Muscle layer of colon (tissue), 2 donors: ENCODE measurements at regions not wholly inside any gene's neighbourhood (a gene's known extent, or its start where the extent isn't known, plus 50 kb on each side); places are given as distances from the start of the nearest gene placed in this dataset.

Experiments used
- H3K27ac ChIP-seq: one replicate; pipeline ENCODE4 v1.7.0; 2013; ENCODE audit warnings: low read depth, mild to moderate bottlenecking, low read length, moderate library complexity
- H3K27me3 ChIP-seq, 2 donors: one replicate each; pipeline ENCODE4 v1.7.0; 2013; ENCODE audit warnings: low read length in 2 of 2, mild to moderate bottlenecking in 2 of 2; ENCODE audit not compliant: insufficient read depth in 2 of 2, control insufficient read depth in 1 of 2
- H3K36me3 ChIP-seq: one replicate; pipeline ENCODE4 v1.7.0; 2013; ENCODE audit warnings: mild to moderate bottlenecking, low read length; ENCODE audit not compliant: insufficient read depth
- H3K4me1 ChIP-seq: one replicate; pipeline ENCODE4 v1.7.0; 2013; ENCODE audit warnings: mild to moderate bottlenecking, low read length; ENCODE audit not compliant: insufficient read depth
- H3K4me3 ChIP-seq, 2 donors: one replicate each; pipeline ENCODE4 v1.7.0; 2013; ENCODE audit warnings: low read length in 2 of 2, low read depth in 1 of 2, mild to moderate bottlenecking in 1 of 2, moderate library complexity in 1 of 2
- H3K9ac ChIP-seq: one replicate; pipeline ENCODE4 v1.7.0; 2013; ENCODE audit warnings: low read length
- H3K9me3 ChIP-seq: one replicate; pipeline ENCODE4 v1.7.0; 2013; ENCODE audit warnings: mild to moderate bottlenecking, low read length
- donor health status: abdominal sarcoma.
- donor health status: Adenocarcinoma of cecum.

DNA sequence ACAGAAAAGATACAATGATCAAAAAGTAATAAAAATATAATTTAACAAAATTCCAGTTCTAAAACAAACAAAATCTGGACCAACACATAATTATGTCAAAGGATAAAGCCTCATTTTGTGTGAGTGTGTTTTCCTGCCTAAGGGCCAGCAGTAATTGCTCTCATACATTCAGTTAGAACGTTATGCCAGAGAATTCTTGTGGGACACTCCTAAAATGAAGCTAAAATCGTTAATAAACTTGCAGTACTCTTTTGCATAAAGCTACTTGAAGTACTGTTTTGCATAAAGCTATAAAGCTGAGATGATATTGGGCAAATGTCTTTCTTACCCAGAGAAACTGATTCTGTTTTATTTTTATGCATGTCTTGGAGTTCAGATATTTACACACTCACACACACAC, 1072.3 kb downstream of the MAT2B start:
- H3K36me3 ChIP-seq: no peaks in the 10 kb centered on the region
- no peaks in the 10 kb centered on the region for H3K4me1 ChIP-seq
- no peak overlapping the region for H3K27ac ChIP-seq

DNA sequence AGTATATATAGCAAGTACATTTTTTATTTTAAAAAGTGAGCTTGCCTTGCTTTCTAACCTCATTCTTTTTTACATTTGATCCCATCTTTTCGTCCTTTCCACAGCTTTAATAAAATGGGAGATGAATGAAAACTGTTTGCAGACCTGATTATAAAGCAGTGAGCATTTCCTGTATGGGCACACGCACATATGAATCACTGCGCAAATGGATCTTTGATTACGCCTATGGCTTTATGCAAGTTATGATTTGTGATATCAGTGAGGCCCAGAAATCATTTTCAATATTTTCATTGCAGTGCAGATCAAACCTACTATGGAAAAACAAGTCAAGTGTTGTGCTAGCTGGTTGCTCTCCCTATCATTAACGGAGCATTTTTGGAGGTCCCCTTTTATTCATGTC, 1073.0 kb downstream of the MAT2B start:
- Histone ChIP-seq H3K4me1 (no peaks in the 10 kb centered on the region), H3K27me3 (no peaks in the 10 kb centered on the region), H3K27ac (no peak overlapping the region), H3K4me3 (no peak overlapping the region), H3K9me3 (no peaks in the 10 kb centered on the region), H3K9ac (no peak overlapping the region), H3K36me3 (no peaks in the 10 kb centered on the region)

More for the DNA sequence above, 1072.3 kb downstream of the MAT2B start:
- Histone ChIP-seq H3K27me3 (no peaks in the 10 kb centered on the region), H3K9ac (no peak overlapping the region), H3K4me3 (no peak overlapping the region), H3K9me3 (no peaks in the 10 kb centered on the region)

DNA sequence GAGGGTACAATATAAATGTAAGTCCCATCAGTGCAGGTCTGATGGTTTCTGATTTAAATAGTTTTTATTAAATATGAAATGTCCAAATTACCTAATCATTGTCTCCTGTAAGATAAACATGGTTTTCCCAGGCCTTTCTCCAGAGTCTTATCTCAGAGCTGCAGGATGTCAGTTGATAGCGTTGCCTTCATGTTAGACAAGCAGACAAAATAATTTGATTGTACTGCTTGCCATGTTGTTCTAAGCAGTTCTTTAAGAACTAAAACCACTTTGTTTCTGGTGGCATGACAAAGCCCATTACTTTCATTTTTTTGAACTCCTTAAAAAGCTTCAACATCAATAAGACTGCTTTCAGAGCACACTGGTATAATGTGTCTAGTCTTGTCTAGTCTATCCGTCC, 1073.5 kb downstream of the MAT2B start:
- H3K4me3 ChIP-seq: no peak overlapping the region
- H3K4me1 ChIP-seq: no peaks in the 10 kb centered on the region
- H3K27me3 ChIP-seq: no peaks in the 10 kb centered on the region
- no peak overlapping the region for H3K9ac ChIP-seq
- no peak overlapping the region for H3K27ac ChIP-seq
- no peaks in the 10 kb centered on the region for H3K9me3 ChIP-seq
- no peaks in the 10 kb centered on the region for H3K36me3 ChIP-seq

DNA sequence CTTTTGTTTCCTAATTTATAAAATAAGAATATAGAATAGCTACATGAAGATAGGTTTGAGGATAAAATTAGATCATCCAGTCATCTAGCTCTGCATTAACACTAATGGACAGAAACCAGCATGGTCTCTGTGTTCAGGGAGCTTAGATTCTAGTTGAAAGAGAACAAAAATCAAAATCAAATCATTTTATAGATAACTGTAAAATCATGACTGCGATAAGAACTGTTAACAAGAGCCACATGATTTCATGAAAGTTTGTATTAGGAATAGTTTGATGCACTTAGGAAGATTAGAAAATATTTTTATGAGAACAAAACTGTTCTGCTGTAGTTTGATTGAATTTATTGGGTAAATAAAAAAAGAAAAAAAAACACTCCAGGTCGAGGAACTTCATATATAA, 1074.7 kb downstream of the MAT2B start:
- H3K9ac ChIP-seq: no peak overlapping the region
- no peaks in the 10 kb centered on the region for H3K9me3 ChIP-seq
- H3K27me3 ChIP-seq: no peaks in the 10 kb centered on the region
- H3K4me1 ChIP-seq: no peaks in the 10 kb centered on the region
- no peak overlapping the region for H3K4me3 ChIP-seq
- H3K27ac ChIP-seq: no peak overlapping the region
- no peaks in the 10 kb centered on the region for H3K36me3 ChIP-seq

DNA sequence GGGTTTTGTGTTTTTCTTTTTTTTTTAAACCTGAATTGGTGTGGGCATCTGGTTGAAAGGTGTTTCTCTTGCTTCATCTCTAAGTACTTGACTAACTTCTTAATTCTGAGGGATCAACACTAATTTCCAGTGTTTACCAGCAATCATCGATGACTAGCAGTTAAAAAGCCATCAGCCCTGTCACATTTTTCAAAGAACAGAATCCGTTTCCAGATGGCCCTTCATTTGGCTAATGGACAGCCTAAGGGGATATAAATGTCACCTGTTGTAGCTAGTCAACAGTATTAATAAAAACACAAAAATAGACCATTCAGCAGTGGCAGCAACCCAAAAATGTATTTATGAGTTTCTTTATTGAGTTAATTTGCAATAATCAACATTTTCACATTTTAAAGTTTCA, 1076.5 kb downstream of the MAT2B start:
- H3K4me3 ChIP-seq: no peak overlapping the region
- no peaks in the 10 kb centered on the region for H3K36me3 ChIP-seq
- H3K27ac ChIP-seq: no peak overlapping the region
- H3K9me3 ChIP-seq: no peaks in the 10 kb centered on the region
- no peaks in the 10 kb centered on the region for H3K4me1 ChIP-seq
- no peak overlapping the region for H3K9ac ChIP-seq
- no peaks in the 10 kb centered on the region for H3K27me3 ChIP-seq

DNA sequence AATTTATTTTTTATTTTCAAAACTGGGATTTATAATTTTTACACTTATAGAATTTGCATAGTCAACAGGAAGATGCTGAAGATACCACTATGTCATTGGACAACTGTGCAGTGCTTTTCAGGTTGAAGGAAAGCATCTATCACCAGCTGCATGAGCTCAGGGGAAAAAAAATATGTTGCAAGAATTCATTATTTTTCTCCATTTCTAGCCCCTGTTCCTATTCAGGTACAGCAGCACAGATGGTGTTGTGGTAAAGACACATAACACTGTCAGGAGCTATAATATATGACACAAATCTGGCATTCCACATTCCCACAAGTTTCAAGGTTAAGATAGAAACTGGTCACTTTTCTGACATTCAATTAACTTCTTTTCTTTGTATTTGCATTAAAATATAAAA, 1088.6 kb downstream of the MAT2B start:
- Histone ChIP-seq H3K9me3 (no peaks in the 10 kb centered on the region), H3K27me3 (no peaks in the 10 kb centered on the region), H3K36me3 (no peaks in the 10 kb centered on the region), H3K4me1 (no peaks in the 10 kb centered on the region), H3K9ac (no peak overlapping the region), H3K4me3 (no peak overlapping the region), H3K27ac (no peak overlapping the region)

DNA sequence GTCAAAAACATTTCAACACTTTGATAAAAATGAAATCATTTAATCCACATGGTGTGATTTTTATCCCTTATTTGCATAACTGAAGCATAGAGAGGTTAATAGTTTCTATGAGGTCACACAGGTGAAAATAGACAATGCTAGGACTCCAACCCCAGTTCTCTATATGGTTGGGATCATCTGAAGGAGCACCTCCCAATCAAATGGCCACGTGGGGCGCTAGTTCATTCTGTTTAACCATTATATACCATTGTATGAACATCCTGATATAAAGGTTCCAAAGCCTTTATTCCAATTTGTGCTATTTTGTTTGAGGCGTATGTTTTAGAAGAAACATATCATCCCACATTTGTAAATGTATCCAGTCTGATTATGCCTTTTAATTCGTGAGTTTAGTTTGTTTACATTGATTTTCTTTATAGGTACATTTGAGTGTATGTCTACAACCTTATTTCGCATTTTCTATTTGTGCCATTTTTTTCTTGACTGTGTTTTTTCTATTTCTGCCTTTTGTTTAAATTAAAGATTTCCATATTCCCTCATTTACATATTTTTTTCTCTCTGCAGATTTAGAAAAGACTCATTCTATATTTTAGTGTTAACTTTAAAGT, 1092.0 kb downstream of the MAT2B start:
- Histone ChIP-seq H3K27me3 (no peaks in the 10 kb centered on the region), H3K9ac (no peak overlapping the region), H3K9me3 (no peaks in the 10 kb centered on the region), H3K27ac (no peak overlapping the region), H3K36me3 (no peaks in the 10 kb centered on the region), H3K4me3 (no peak overlapping the region), H3K4me1 (no peaks in the 10 kb centered on the region)

DNA sequence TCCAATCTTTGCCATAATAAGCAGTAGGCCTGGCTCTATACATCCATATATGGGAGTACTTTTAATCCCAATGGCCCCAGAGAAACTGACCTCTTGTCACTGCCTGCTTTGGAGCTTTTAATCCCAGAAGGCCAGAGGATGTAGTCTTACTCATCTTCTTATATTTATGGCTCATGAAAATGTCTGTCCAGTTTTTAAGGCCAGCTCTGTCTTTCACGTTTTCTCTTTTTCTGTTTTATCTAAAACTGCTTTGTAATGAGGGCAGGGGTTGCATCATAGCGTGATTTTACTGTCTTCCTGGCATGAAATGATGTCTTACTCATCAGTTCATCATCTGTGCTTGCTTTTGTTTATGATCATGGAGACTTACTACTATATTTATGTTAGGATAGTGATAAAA, 1094.9 kb downstream of the MAT2B start:
- H3K9me3 ChIP-seq: no peaks in the 10 kb centered on the region
- no peak overlapping the region for H3K4me3 ChIP-seq
- no peaks in the 10 kb centered on the region for H3K27me3 ChIP-seq
- H3K27ac ChIP-seq: no peak overlapping the region
- no peaks in the 10 kb centered on the region for H3K4me1 ChIP-seq
- no peaks in the 10 kb centered on the region for H3K36me3 ChIP-seq
- H3K9ac ChIP-seq: no peak overlapping the region

DNA sequence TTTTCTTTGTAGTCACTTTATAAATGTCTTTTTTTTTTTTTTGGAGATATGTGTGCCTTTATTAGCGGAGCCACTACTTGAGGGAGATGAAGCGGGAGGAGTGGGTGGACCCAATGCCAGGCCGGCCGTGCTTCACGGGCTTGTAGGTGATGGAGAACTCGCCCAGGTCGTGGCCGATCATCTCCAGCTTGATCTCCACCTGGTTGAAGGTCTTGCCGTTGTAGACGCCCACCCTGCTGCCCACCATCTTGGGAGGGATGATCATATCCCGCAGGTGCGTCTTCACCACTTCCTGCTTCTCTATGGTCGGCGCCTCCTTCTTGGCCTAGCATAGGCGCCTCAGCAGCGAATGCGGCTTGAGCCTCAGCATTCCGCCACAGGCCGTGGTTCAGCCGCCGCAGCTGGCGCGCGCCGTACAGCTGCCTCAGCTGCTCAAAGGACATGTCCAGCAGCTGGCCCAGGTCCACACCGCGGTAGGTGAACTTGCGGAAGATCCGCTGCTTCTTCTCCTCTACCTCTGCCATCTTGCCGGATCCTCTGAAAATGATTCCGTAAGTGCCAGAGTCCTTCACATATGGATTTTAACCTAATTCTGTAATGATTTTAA, 1095.6 kb downstream of the MAT2B start:
- Histone ChIP-seq H3K9ac (no peak overlapping the region), H3K4me3 (no peak overlapping the region), H3K36me3 (no peaks in the 10 kb centered on the region), H3K27me3 (no peaks in the 10 kb centered on the region), H3K27ac (no peak overlapping the region), H3K4me1 (no peaks in the 10 kb centered on the region), H3K9me3 (no peaks in the 10 kb centered on the region)

DNA sequence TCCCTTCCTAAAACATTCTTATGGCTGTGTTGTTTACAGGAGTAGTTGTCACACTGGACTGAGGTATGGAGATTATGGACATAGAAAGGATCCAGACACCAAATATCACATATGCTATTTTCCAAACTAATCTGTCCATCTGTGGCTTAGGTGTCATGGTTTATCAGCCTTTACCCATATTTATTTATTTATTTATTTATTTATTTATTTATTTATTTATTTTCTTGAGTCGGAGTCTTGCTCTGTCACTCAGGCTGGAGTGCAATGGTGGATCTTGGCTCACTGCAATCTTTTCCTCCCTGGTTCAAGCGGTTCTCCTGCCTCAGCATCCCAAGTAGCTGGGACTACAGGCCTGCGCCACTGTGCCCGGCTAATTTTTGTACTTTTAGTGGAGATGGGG, 1103.1 kb downstream of the MAT2B start:
- H3K4me3 ChIP-seq: no peak overlapping the region
- no peak overlapping the region for H3K9ac ChIP-seq
- H3K27ac ChIP-seq: no peak overlapping the region
- no peaks in the 10 kb centered on the region for H3K27me3 ChIP-seq
- no peaks in the 10 kb centered on the region for H3K36me3 ChIP-seq
- no peaks in the 10 kb centered on the region for H3K9me3 ChIP-seq
- no peaks in the 10 kb centered on the region for H3K4me1 ChIP-seq

DNA sequence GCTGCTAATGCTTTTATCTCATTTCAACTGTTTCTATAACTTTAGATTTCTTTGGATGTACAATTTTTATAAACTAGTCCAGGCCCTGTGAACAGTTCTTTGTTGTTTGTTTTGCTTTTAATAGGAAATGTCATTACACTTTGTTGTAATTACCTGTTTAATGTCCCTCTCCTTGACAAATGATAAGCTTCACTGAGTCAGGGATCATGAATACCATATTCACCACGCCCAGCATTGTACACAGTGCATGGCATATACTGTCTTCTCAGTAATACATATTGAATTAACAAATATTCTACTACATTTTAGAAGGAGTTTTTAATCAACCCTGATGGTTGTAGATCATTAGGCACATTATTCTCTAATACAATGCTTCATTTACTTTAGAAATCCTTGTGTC, 1105.0 kb downstream of the MAT2B start:
- no peaks in the 10 kb centered on the region for H3K27me3 ChIP-seq
- no peak overlapping the region for H3K4me3 ChIP-seq
- H3K27ac ChIP-seq: no peak overlapping the region
- no peaks in the 10 kb centered on the region for H3K4me1 ChIP-seq
- H3K36me3 ChIP-seq: no peaks in the 10 kb centered on the region
- no peaks in the 10 kb centered on the region for H3K9me3 ChIP-seq
- H3K9ac ChIP-seq: no peak overlapping the region

DNA sequence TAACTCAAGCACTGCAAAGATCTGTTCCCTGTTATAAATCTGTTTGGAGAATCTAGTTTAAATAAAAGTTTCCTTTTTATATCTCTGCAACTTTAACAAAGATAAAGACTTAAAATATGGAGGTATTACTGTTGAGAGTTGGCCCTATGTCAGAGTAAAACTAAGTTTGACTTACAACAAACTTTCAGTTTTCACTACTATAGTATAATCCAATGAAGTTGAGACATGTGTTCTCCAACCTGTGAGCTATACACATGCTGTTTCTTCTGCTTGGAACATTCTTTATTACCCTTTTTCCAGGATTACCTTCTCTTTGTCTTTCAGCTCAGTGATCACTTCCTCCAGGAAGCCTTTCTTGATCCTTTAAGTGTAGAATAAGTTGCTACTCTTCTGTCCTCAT, 1109.3 kb downstream of the MAT2B start:
- Histone ChIP-seq H3K36me3 (no peaks in the 10 kb centered on the region), H3K4me1 (no peaks in the 10 kb centered on the region), H3K4me3 (no peak overlapping the region), H3K27me3 (no peaks in the 10 kb centered on the region), H3K9me3 (no peaks in the 10 kb centered on the region), H3K27ac (no peak overlapping the region), H3K9ac (no peak overlapping the region)
